ENCODE measurements at regions not wholly inside any gene's neighbourhood (a gene's known extent, or its start where the extent isn't known, plus 50 kb on each side); places are given as distances from the start of the nearest gene placed in this dataset.

GRCh38 chr10:28774051-28774995, 97.0 kb downstream of the BAMBI start (continued):
- TF ChIP-seq ZBTB40 (IDR thresholded peaks at IDR 0.05; ENCODE audit: borderline replicate concordance) (no peak), ATF3 (IDR thresholded peaks at IDR 0.05; ENCODE audit: borderline replicate concordance, extremely low read depth, low read depth, low read length) (no peak)

- Histone ChIP-seq H3K27ac (ENCODE audit: control insufficient read depth, insufficient read depth) (no peak overlapping the region), H2AFZ (ENCODE audit: control insufficient read depth, low read depth, low read length) (no peak overlapping the region), H3K36me3 (ENCODE audit: control insufficient read depth in 2 of 2, insufficient read depth in 2 of 2, low read length in 1 of 2) (no peaks in the 10 kb centered on the region), H4K20me1 (ENCODE audit: control insufficient read depth, insufficient read depth) (no peaks in the 10 kb centered on the region), H3K9me3 (replicated peaks; ENCODE audit: control insufficient read depth, insufficient read depth, low read length) (no peaks in the 10 kb centered on the region), H3K4me1 (ENCODE audit: control insufficient read depth, insufficient read depth, low read length) (no peaks in the 10 kb centered on the region), H3K79me2 (ENCODE audit: control insufficient read depth, insufficient read depth, low read length) (no peaks in the 10 kb centered on the region), H3K4me3 (no peak overlapping the region), H3K4me2 (ENCODE audit: control insufficient read depth, insufficient read depth) (no peak overlapping the region), H3K27me3 (replicated peaks in 1 of 2; ENCODE audit: control insufficient read depth in 2 of 2, insufficient read depth in 2 of 2, low read length in 1 of 2) (no peaks in the 10 kb centered on the region; a peak in 1 of 4 replicates), H3K9ac (ENCODE audit: control insufficient read depth, insufficient read depth, low read length) (no peak overlapping the region)
- POLR2A ChIA-PET: no interaction called here
- FAIRE-seq (no peak), ATAC-seq (no peak), DNase-seq (ENCODE audit: low read depth, low spot score) (no peak)
- CTCF ChIA-PET: interaction anchor here (0.7 kb wide), 1 partner anchor 216 kb away, joined by 3 read pairs; no protein-coding TSS in a partner anchor
- SMC1A ChIA-PET (ENCODE audit: uncharacterized antibody, unreplicated experiment): no interaction called here
- RAD21 ChIA-PET (ENCODE audit: unreplicated experiment): no interaction called here
- 36% methylated on average over 3 of the region's 3 CpGs for WGBS (ENCODE audit: insufficient coverage, insufficient replicate concordance, low lambda C conversion rate, missing lambda C conversion rate)
- BruUV-seq (replicated peaks): no TSS peak
- in situ Hi-C loops (cut with MboI) (no loop called here), intact Hi-C loops (cut with micrococcal nuclease; ENCODE audit: unreplicated experiment) (no loop called here)
- TF ChIP-seq CBX5 (IDR thresholded peaks at IDR 0.05; ENCODE audit: low read depth) (no peak), ZBTB40 (IDR thresholded peaks at IDR 0.05; ENCODE audit: borderline replicate concordance) (no peak), STAT3 (IDR thresholded peaks at IDR 0.05; ENCODE audit: low read depth, low read length) (no peak), ZZZ3 (IDR thresholded peaks at IDR 0.05; ENCODE audit: control insufficient read depth, insufficient read length, low read depth) (no peak), CBFB (IDR thresholded peaks at IDR 0.05; ENCODE audit: low read depth) (no peak), BRCA1 (IDR thresholded peaks at IDR 0.05; ENCODE audit: low read depth, low read length) (no peak), SIX5 (IDR thresholded peaks at IDR 0.05; ENCODE audit: low read depth, low read length, severe bottlenecking) (no peak), PML (IDR thresholded peaks at IDR 0.05; ENCODE audit: low read length) (no peak), GATAD2B (conservative IDR thresholded peaks at IDR 0.05; ENCODE audit: low read depth) (no peak)
Observed at GRCh38 chr10:28775773-28776172, 98.5 kb downstream of the BAMBI start.

Measured in GM12878 (cell line).